ENCODE measurements at regions not wholly inside any gene's neighbourhood (a gene's known extent, or its start where the extent isn't known, plus 50 kb on each side); places are given as distances from the start of the nearest gene placed in this dataset.

DNA sequence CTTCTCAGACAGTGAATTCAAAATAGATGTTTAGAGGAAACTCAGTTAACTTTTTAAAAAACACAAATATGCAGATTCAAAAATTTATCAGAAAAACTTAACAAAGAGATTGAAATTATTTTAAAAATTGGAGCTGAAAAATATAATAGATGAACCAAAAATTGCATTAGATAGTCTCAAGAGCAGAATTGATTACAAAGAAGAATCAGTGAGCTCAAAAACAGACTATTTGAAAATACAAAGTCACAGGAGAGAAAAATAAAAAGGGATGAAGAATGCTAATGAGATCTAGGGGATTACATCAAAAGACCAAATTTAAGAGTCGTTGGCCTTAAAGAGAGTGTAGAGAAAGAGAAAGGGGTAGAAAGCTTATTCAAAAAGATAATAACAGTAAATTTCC lies 700.5 kb downstream of the COL12A1 start:
- H3K9me3 ChIP-seq (ENCODE audit: insufficient read depth, low read depth, low read length): peaks cover 4% of the 10 kb centered on the region
- H3K79me1 ChIP-seq (ENCODE audit: low read length): no peaks in the 10 kb centered on the region
- H3K4ac ChIP-seq (ENCODE audit: low read depth, low read length): no peak overlapping the region
- no peak overlapping the region for H3K4me2 ChIP-seq (ENCODE audit: low read length)
- no peak overlapping the region for H3K4me3 ChIP-seq (ENCODE audit: low read depth, low read length)
- H2BK120ac ChIP-seq (ENCODE audit: insufficient read depth, low read length, poor library complexity): no peak overlapping the region
- H3K4me1 ChIP-seq (ENCODE audit: control insufficient read depth in 1 of 2, insufficient read depth in 2 of 2, low read length in 2 of 2): no peaks in the 10 kb centered on the region
- no CpG with 5 or more reads among the region's 1 CpG for WGBS (ENCODE audit: extremely low coverage, insufficient coverage, insufficient read length)
- no peak for DNase-seq
- H4K8ac ChIP-seq (ENCODE audit: low read depth, low read length): no peak overlapping the region
- H3K9ac ChIP-seq (ENCODE audit: low read length): no peak overlapping the region
- no peak overlapping the region for H2AFZ ChIP-seq (ENCODE audit: insufficient read depth, low read length, poor library complexity)
- no peak overlapping the region for H3K27ac ChIP-seq (ENCODE audit: low read depth, low read length)
- H4K12ac ChIP-seq (ENCODE audit: low read depth, low read length): no peak overlapping the region
- no peak overlapping the region for H2BK5ac ChIP-seq (ENCODE audit: low read depth, low read length, poor library complexity)
- no peak overlapping the region for H3K14ac ChIP-seq (ENCODE audit: low read length)
- H3K79me2 ChIP-seq (ENCODE audit: control insufficient read depth, insufficient read depth, low read length, poor library complexity): no peaks in the 10 kb centered on the region
- no peak overlapping the region for H4K91ac ChIP-seq (ENCODE audit: low read depth, low read length)
- H3K23ac ChIP-seq (ENCODE audit: low read length): no peak overlapping the region
- H2AK5ac ChIP-seq (ENCODE audit: low read length): no peak overlapping the region
- no peaks in the 10 kb centered on the region for H3K36me3 ChIP-seq (ENCODE audit: control insufficient read depth in 1 of 2, insufficient read depth in 2 of 2, low read length in 2 of 2)
- no peak overlapping the region for H3K18ac ChIP-seq (ENCODE audit: low read length)
- H2BK12ac ChIP-seq (ENCODE audit: low read length): no peak overlapping the region
- H3K27me3 ChIP-seq (ENCODE audit: insufficient read depth, low read length): no peaks in the 10 kb centered on the region

DNA sequence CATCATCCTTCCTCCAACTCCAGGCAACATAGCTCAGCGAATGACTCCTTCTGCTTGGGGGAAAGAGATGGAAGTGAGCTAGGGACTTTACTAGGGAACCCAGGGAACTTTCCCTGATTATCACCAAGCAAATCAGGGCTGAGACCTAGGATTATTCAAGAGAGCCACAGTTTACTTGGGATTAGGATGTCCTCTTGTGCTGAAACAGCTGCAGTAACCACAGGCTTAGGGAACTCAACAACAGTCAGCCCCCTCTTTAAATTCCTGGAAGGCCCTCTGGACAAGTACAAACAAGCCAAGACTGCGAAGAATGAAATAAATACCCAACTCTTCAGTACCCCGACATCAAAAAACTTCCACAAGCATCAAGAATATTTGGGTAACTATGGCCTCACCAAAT lies 700.9 kb downstream of the COL12A1 start:
- no peak overlapping the region for H4K12ac ChIP-seq (ENCODE audit: low read depth, low read length)
- H2BK12ac ChIP-seq (ENCODE audit: low read length): no peak overlapping the region
- H3K14ac ChIP-seq (ENCODE audit: low read length): no peak overlapping the region
- no peaks in the 10 kb centered on the region for H3K79me1 ChIP-seq (ENCODE audit: low read length)
- no peak overlapping the region for H3K9ac ChIP-seq (ENCODE audit: low read length)
- H2AK5ac ChIP-seq (ENCODE audit: low read length): no peak overlapping the region
- no peak overlapping the region for H2BK5ac ChIP-seq (ENCODE audit: low read depth, low read length, poor library complexity)
- H4K91ac ChIP-seq (ENCODE audit: low read depth, low read length): no peak overlapping the region
- no CpG with 5 or more reads among the region's 3 CpGs for WGBS (ENCODE audit: extremely low coverage, insufficient coverage, insufficient read length)
- no peak overlapping the region for H3K4me2 ChIP-seq (ENCODE audit: low read length)
- no peak for DNase-seq
- no peaks in the 10 kb centered on the region for H3K27me3 ChIP-seq (ENCODE audit: insufficient read depth, low read length)
- H4K8ac ChIP-seq (ENCODE audit: low read depth, low read length): no peak overlapping the region
- H3K23ac ChIP-seq (ENCODE audit: low read length): no peak overlapping the region
- H3K18ac ChIP-seq (ENCODE audit: low read length): no peak overlapping the region
- no peak overlapping the region for H2AFZ ChIP-seq (ENCODE audit: insufficient read depth, low read length, poor library complexity)
- H3K27ac ChIP-seq (ENCODE audit: low read depth, low read length): no peak overlapping the region
- H3K79me2 ChIP-seq (ENCODE audit: control insufficient read depth, insufficient read depth, low read length, poor library complexity): no peaks in the 10 kb centered on the region
- no peaks in the 10 kb centered on the region for H3K4me1 ChIP-seq (ENCODE audit: control insufficient read depth in 1 of 2, insufficient read depth in 2 of 2, low read length in 2 of 2)
- H3K9me3 ChIP-seq (ENCODE audit: insufficient read depth, low read depth, low read length): peaks cover 4% of the 10 kb centered on the region
- no peak overlapping the region for H3K4ac ChIP-seq (ENCODE audit: low read depth, low read length)
- no peaks in the 10 kb centered on the region for H3K36me3 ChIP-seq (ENCODE audit: control insufficient read depth in 1 of 2, insufficient read depth in 2 of 2, low read length in 2 of 2)
- no peak overlapping the region for H2BK120ac ChIP-seq (ENCODE audit: insufficient read depth, low read length, poor library complexity)
- H3K4me3 ChIP-seq (ENCODE audit: low read depth, low read length): no peak overlapping the region

DNA sequence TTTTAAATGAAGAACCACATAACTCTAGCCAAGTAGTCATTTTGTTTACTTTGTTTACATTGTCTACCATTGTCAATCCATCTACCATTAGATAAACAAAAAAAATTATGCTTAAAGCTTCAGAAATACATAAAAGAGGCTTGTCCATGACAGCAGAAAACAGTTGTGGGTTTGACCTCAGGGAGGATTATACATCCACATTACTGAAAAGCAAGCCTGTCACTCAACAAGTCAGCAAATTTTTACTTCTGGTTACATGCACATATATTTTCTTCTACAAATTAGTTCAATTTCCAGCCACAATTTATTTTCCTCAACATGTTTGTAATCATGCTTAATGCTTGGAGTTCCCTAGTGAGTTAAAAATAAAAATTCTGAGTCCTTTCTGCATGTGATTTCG lies 713.3 kb downstream of the COL12A1 start:
- H2BK5ac ChIP-seq (ENCODE audit: low read depth, low read length, poor library complexity): no peak overlapping the region
- no peak overlapping the region for H3K18ac ChIP-seq (ENCODE audit: low read length)
- H3K14ac ChIP-seq (ENCODE audit: low read length): no peak overlapping the region
- H3K23ac ChIP-seq (ENCODE audit: low read length): no peak overlapping the region
- H3K4me3 ChIP-seq (ENCODE audit: low read depth, low read length): no peak overlapping the region
- no peak overlapping the region for H3K4ac ChIP-seq (ENCODE audit: low read depth, low read length)
- H4K91ac ChIP-seq (ENCODE audit: low read depth, low read length): no peak overlapping the region
- no peak overlapping the region for H3K4me2 ChIP-seq (ENCODE audit: low read length)
- no peak overlapping the region for H2BK12ac ChIP-seq (ENCODE audit: low read length)
- H3K79me1 ChIP-seq (ENCODE audit: low read length): no peaks in the 10 kb centered on the region
- no peaks in the 10 kb centered on the region for H3K36me3 ChIP-seq (ENCODE audit: control insufficient read depth in 1 of 2, insufficient read depth in 2 of 2, low read length in 2 of 2)
- H3K9me3 ChIP-seq (ENCODE audit: insufficient read depth, low read depth, low read length): no peaks in the 10 kb centered on the region
- WGBS (ENCODE audit: extremely low coverage, insufficient coverage, insufficient read length): no CpG with 5 or more reads among the region's 1 CpG
- H3K27me3 ChIP-seq (ENCODE audit: insufficient read depth, low read length): no peaks in the 10 kb centered on the region
- H3K4me1 ChIP-seq (ENCODE audit: control insufficient read depth in 1 of 2, insufficient read depth in 2 of 2, low read length in 2 of 2): no peaks in the 10 kb centered on the region
- H3K9ac ChIP-seq (ENCODE audit: low read length): no peak overlapping the region
- H4K12ac ChIP-seq (ENCODE audit: low read depth, low read length): no peak overlapping the region
- no peak overlapping the region for H2AK5ac ChIP-seq (ENCODE audit: low read length)
- no peak overlapping the region for H4K8ac ChIP-seq (ENCODE audit: low read depth, low read length)
- no peaks in the 10 kb centered on the region for H3K79me2 ChIP-seq (ENCODE audit: control insufficient read depth, insufficient read depth, low read length, poor library complexity)
- DNase-seq: no peak
- no peak overlapping the region for H2BK120ac ChIP-seq (ENCODE audit: insufficient read depth, low read length, poor library complexity)
- no peak overlapping the region for H2AFZ ChIP-seq (ENCODE audit: insufficient read depth, low read length, poor library complexity)
- no peak overlapping the region for H3K27ac ChIP-seq (ENCODE audit: low read depth, low read length)

DNA sequence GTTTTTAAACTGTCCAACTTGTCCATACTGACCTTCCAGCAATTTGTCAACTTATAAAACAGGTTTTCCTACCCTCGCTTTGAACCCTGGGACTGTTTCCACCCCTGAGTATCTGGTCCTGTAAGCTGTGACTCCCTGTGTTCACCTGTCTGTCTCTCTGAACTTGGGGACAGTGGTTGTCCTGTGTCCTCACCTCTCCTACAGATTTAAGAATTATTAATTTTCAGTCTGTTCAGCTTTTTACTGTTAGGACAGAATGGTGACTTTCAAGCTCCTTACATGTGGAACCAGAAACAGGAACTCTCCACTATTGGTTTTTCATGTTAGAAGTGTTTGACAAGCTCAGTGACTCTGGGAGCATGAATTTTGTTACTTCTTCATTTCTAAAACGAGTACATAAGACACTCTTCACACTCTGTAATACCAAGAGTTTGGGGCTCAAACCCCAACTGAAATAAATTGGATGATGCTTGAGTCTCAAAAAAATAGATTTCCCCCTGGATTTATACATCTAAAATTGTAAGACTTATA lies 713.9 kb downstream of the COL12A1 start:
- no peak overlapping the region for H3K14ac ChIP-seq (ENCODE audit: low read length)

More for the DNA sequence above, 713.9 kb downstream of the COL12A1 start:
- H3K4me2 ChIP-seq (ENCODE audit: low read length): no peak overlapping the region
- H2BK12ac ChIP-seq (ENCODE audit: low read length): no peak overlapping the region
- no CpG with 5 or more reads among the region's 2 CpGs for WGBS (ENCODE audit: extremely low coverage, insufficient coverage, insufficient read length)
- H3K36me3 ChIP-seq (ENCODE audit: control insufficient read depth in 1 of 2, insufficient read depth in 2 of 2, low read length in 2 of 2): no peaks in the 10 kb centered on the region
- no peak overlapping the region for H4K8ac ChIP-seq (ENCODE audit: low read depth, low read length)
- H3K79me2 ChIP-seq (ENCODE audit: control insufficient read depth, insufficient read depth, low read length, poor library complexity): no peaks in the 10 kb centered on the region
- no peaks in the 10 kb centered on the region for H3K79me1 ChIP-seq (ENCODE audit: low read length)
- H3K9ac ChIP-seq (ENCODE audit: low read length): no peak overlapping the region
- H2AK5ac ChIP-seq (ENCODE audit: low read length): no peak overlapping the region
- no peak overlapping the region for H2BK120ac ChIP-seq (ENCODE audit: insufficient read depth, low read length, poor library complexity)
- no peak overlapping the region for H4K12ac ChIP-seq (ENCODE audit: low read depth, low read length)
- no peaks in the 10 kb centered on the region for H3K9me3 ChIP-seq (ENCODE audit: insufficient read depth, low read depth, low read length)
- H3K4me1 ChIP-seq (ENCODE audit: control insufficient read depth in 1 of 2, insufficient read depth in 2 of 2, low read length in 2 of 2): no peaks in the 10 kb centered on the region
- H3K4ac ChIP-seq (ENCODE audit: low read depth, low read length): no peak overlapping the region
- no peak overlapping the region for H3K18ac ChIP-seq (ENCODE audit: low read length)
- H4K91ac ChIP-seq (ENCODE audit: low read depth, low read length): no peak overlapping the region
- no peak overlapping the region for H3K4me3 ChIP-seq (ENCODE audit: low read depth, low read length)
- no peak overlapping the region for H2AFZ ChIP-seq (ENCODE audit: insufficient read depth, low read length, poor library complexity)
- no peak for DNase-seq
- no peak overlapping the region for H3K23ac ChIP-seq (ENCODE audit: low read length)
- no peaks in the 10 kb centered on the region for H3K27me3 ChIP-seq (ENCODE audit: insufficient read depth, low read length)
- no peak overlapping the region for H2BK5ac ChIP-seq (ENCODE audit: low read depth, low read length, poor library complexity)
- no peak overlapping the region for H3K27ac ChIP-seq (ENCODE audit: low read depth, low read length)
